Naive B cell (primary cell): ENCODE measurements at regions not wholly inside any gene's neighbourhood (a gene's known extent, or its start where the extent isn't known, plus 50 kb on each side); places are given as distances from the start of the nearest gene placed in this dataset.

Source experiments
- ATAC-seq, 2 donors: fragments of 150-1000 bp; cut with Tn5 transposase; 2 replicates each; pipeline ENCODE4 v1.10.0; 2021; ENCODE audit warnings: low read depth in 2 of 2, mild to moderate bottlenecking in 2 of 2, moderate library complexity in 2 of 2
- DNase-seq: peaks from one replicate; pipeline ENCODE4 v3.0.0; 2022
- H3K27ac Mint-ChIP-seq, 6 donors: one replicate each; pipeline ENCODE4 v1.8.0; 2020 to 2022; ENCODE audit warnings: mild to moderate bottlenecking in 6 of 6, mixed read lengths in 6 of 6, moderate library complexity in 5 of 6, inconsistent platforms in 2 of 6
- H3K27me3 Mint-ChIP-seq, 3 donors: one replicate each; pipeline ENCODE4 v1.8.0; 2021 to 2022; ENCODE audit warnings: mixed read lengths in 3 of 3, mild to moderate bottlenecking in 1 of 3
- H3K36me3 Mint-ChIP-seq, 2 donors: one replicate each; pipeline ENCODE4 v1.8.0; 2020 to 2022; ENCODE audit warnings: mixed read lengths in 2 of 2, inconsistent platforms in 1 of 2, mild to moderate bottlenecking in 1 of 2
- H3K4me1 Mint-ChIP-seq, 3 donors: one replicate each; pipeline ENCODE4 v1.8.0; 2020 to 2022; ENCODE audit warnings: mixed read lengths in 3 of 3, inconsistent platforms in 1 of 3, mild to moderate bottlenecking in 1 of 3, moderate library complexity in 1 of 3
- H3K4me3 Mint-ChIP-seq, 8 donors: one replicate each; pipeline ENCODE4 v1.8.0; 2020 to 2022; ENCODE audit warnings: mild to moderate bottlenecking in 8 of 8, mixed read lengths in 8 of 8, moderate library complexity in 8 of 8, inconsistent platforms in 2 of 8
- H3K9me3 Mint-ChIP-seq, 7 donors: one replicate each; pipeline ENCODE4 v1.8.0; 2020 to 2022; ENCODE audit warnings: mixed read lengths in 7 of 7, mild to moderate bottlenecking in 5 of 7, inconsistent platforms in 2 of 7, moderate library complexity in 1 of 7

DNA sequence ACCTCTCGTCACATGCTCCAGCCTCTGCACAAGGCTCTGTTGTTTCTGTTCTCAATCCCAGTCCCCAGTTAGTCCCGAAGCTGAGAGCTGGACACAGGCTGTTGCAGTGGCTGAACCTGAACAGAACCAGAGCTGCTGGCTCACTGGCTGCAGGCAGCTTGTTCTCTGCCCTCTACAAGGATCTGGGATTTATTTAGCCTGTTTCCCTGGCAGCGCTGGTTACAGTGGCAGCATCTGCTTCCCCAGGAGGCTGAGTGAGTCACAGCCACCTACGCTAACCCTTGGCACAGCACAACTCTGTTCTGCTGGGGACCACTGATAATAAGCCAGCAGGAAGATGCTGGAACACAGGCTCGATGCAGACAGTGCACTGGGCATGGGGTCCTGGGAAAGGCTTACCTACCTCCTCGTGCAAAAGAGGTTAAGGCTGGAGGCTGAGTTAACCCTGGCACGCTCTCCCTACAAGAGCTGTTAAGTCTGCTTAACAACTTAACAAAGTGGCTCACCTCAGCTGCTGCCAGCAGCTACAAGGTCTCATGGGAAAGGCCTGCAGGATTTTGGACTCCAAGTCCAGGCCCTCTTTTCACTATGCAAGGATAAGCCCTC, 299.6 kb downstream of the PCNX1 start:
- Mint-ChIP-seq H3K9me3 (peaks cover 0 to 9% (median 4%) of the 10 kb centered on the region in 7 donors), H3K27ac (no peak overlapping the region), H3K36me3 (no peaks in the 10 kb centered on the region), H3K27me3 (peaks cover 12 to 30% (median 17%) of the 10 kb centered on the region in 3 donors), H3K4me1 (peaks cover 0 to 4% (median 0%) of the 10 kb centered on the region in 3 donors), H3K4me3 (no peak overlapping the region)
- ATAC-seq (no peak), DNase-seq (no peak)

GRCh38 chr14:71208702-71209357, 301.6 kb downstream of the PCNX1 start:
- Mint-ChIP-seq H3K9me3 (peaks cover 0 to 9% (median 4%) of the 10 kb centered on the region in 7 donors), H3K27ac (no peak overlapping the region), H3K4me1 (no peaks in the 10 kb centered on the region), H3K27me3 (peaks cover 7 to 18% (median 11%) of the 10 kb centered on the region in 3 donors), H3K36me3 (no peaks in the 10 kb centered on the region), H3K4me3 (no peak overlapping the region)
- ATAC-seq (no peak), DNase-seq (no peak)

DNA sequence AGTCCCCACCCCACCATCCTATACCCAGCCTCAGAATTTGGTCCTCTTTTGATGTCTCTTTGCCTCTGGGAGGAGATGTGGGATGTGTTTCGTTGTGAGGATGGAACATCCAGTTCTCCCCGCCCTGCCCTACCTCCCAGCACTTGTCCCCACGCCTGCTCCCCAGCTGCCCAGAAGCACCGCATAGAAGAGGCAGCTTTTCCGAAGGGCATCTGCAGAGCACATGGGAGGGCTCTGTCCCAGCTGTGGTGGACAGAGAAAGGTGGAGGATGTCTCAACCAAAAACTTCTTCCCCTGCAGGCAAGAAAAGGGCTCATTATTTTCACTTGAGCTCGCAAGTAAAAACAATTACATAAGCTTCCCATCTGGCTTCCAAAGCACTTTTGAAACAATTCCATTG, 302.6 kb downstream of the PCNX1 start:
- Mint-ChIP-seq H3K27ac (no peak overlapping the region), H3K4me3 (no peak overlapping the region), H3K36me3 (no peaks in the 10 kb centered on the region), H3K4me1 (no peaks in the 10 kb centered on the region), H3K27me3 (peaks cover 0 to 18% (median 11%) of the 10 kb centered on the region in 3 donors), H3K9me3 (peaks cover 0 to 8% (median 4%) of the 10 kb centered on the region in 7 donors)
- DNase-seq (no peak), ATAC-seq (no peak)

DNA sequence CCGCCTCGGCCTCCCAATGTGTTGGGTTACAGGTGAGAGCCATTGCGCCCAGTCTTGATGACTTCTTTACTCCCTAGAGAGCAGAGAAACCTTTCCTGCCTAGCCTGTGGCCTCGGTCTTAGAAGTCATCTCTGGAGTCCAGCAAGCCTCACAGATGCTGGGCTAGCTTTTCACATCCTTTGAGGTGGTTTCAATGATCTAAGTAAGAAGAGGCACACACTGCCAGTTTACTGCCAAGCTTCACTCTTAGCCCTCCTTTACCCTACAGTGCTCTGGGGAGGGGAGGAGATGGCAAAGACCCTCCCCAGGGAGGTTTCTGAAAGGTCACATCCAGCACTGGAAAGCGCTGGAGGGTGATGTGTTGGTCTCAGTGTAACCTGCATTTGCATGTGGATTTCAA, 304.8 kb downstream of the PCNX1 start:
- Mint-ChIP-seq H3K36me3 (no peaks in the 10 kb centered on the region), H3K27me3 (peaks cover 0 to 18% (median 11%) of the 10 kb centered on the region in 3 donors), H3K9me3 (peaks cover 0 to 10% (median 0%) of the 10 kb centered on the region in 7 donors), H3K4me1 (no peaks in the 10 kb centered on the region), H3K4me3 (no peak overlapping the region), H3K27ac (no peak overlapping the region)
- DNase-seq, result no peak
- ATAC-seq, result no peak

- no peak for ATAC-seq
- Mint-ChIP-seq H3K9me3 (peaks cover 2 to 10% (median 4%) of the 10 kb centered on the region in 7 donors), H3K27me3 (peaks cover 0 to 18% (median 15%) of the 10 kb centered on the region in 3 donors), H3K4me3 (no peak overlapping the region), H3K4me1 (no peaks in the 10 kb centered on the region), H3K36me3 (peaks cover 0 to 6% of the 10 kb centered on the region in 2 donors), H3K27ac (no peak overlapping the region)
- DNase-seq, result no peak
Measured at GRCh38 chr14:71212683-71213107, 305.4 kb downstream of the PCNX1 start.

DNA sequence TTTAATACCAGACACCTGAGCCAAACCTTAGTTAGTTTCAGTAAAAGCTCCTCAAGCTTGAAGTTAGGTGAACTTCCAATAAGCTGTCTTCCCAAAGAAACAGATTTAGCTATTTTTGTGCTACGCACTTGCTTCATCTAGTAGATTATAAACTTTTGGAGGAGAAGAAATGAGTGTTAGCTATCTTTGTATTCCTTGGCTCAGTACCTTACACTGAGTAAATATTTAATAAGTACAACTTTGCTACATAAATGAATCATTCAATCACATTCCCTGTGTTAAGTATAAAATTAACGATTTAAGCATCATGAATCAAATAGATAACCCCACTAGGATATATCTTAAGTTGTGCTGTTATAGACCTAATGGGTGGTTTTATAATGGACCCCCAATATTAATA, 307.0 kb downstream of the PCNX1 start:
- DNase-seq (no peak), ATAC-seq (no peak)
- peaks cover 0 to 18% (median 15%) of the 10 kb centered on the region in 3 donors for H3K27me3 Mint-ChIP-seq
- peaks cover 0 to 13% of the 10 kb centered on the region in 2 donors for H3K36me3 Mint-ChIP-seq
- H3K9me3 Mint-ChIP-seq, result peaks cover 2 to 13% (median 9%) of the 10 kb centered on the region in 7 donors
- no peak overlapping the region for H3K27ac Mint-ChIP-seq
- H3K4me1 Mint-ChIP-seq, result peaks cover 0 to 5% (median 0%) of the 10 kb centered on the region in 3 donors
- H3K4me3 Mint-ChIP-seq, result no peak overlapping the region

GRCh38 chr14:71220462-71220861, 313.2 kb downstream of the PCNX1 start:
- Mint-ChIP-seq H3K9me3 (peaks cover 2 to 13% (median 9%) of the 10 kb centered on the region in 7 donors), H3K4me3 (no peak overlapping the region), H3K27me3 (peaks cover 0 to 4% (median 0%) of the 10 kb centered on the region in 3 donors), H3K36me3 (peaks cover 0 to 13% of the 10 kb centered on the region in 2 donors), H3K4me1 (peaks cover 0 to 5% (median 0%) of the 10 kb centered on the region in 3 donors), H3K27ac (no peak overlapping the region)
- no peak for DNase-seq
- ATAC-seq, result no peak

DNA sequence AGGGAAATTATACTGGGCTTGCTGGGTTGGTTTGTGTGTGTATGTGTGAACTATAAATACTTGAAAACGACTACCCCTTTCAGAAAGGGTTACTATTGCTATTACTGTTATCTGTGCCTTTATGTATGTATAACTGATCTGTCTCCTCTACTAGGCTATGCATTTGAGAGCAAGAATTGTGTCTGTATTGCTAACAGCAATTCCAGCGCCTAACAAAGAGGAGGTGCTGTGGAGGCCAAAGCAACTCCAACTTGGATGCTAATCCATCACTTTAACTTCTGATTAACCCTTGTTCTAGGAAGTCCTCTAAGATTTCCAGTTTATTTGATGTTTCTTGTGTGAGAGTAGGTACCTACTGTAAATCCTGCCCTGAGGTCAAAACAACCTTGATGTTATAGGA, 313.9 kb downstream of the PCNX1 start:
- H3K27ac Mint-ChIP-seq, result no peak overlapping the region
- H3K27me3 Mint-ChIP-seq, result peaks cover 0 to 4% (median 0%) of the 10 kb centered on the region in 3 donors
- ATAC-seq, result no peak
- peaks cover 2 to 13% (median 9%) of the 10 kb centered on the region in 7 donors for H3K9me3 Mint-ChIP-seq
- peaks cover 0 to 5% (median 0%) of the 10 kb centered on the region in 3 donors for H3K4me1 Mint-ChIP-seq
- H3K4me3 Mint-ChIP-seq, result no peak overlapping the region
- no peak for DNase-seq
- H3K36me3 Mint-ChIP-seq, result peaks cover 0 to 13% of the 10 kb centered on the region in 2 donors

GRCh38 chr14:71225113-71225512, 317.9 kb downstream of the PCNX1 start:
- no peak for DNase-seq
- Mint-ChIP-seq H3K4me1 (no peaks in the 10 kb centered on the region), H3K9me3 (peaks cover 0 to 2% (median 0%) of the 10 kb centered on the region in 7 donors), H3K4me3 (no peak overlapping the region), H3K27me3 (no peaks in the 10 kb centered on the region), H3K36me3 (no peaks in the 10 kb centered on the region), H3K27ac (no peak overlapping the region)
- no peak for ATAC-seq

- Mint-ChIP-seq H3K27me3 (peaks cover 0 to 5% (median 0%) of the 10 kb centered on the region in 3 donors), H3K9me3 (no peaks in the 10 kb centered on the region), H3K4me3 (no peak overlapping the region), H3K4me1 (peaks cover 0 to 4% (median 0%) of the 10 kb centered on the region in 3 donors), H3K36me3 (no peaks in the 10 kb centered on the region), H3K27ac (peak overlapping the region in 2 of 6 donors; percentile 3 to 10)
- ATAC-seq, result no peak
- DNase-seq, result no peak
Measured at GRCh38 chr14:71228711-71229110, 321.5 kb downstream of the PCNX1 start.

GRCh38 chr14:71229875-71230274, 322.6 kb downstream of the PCNX1 start:
- ATAC-seq, result no peak
- peak overlapping the region in 1 of 8 donors; percentile 29 for H3K4me3 Mint-ChIP-seq
- H3K9me3 Mint-ChIP-seq, result no peaks in the 10 kb centered on the region
- peaks cover 0 to 5% (median 0%) of the 10 kb centered on the region in 3 donors for H3K27me3 Mint-ChIP-seq
- peak overlapping the region in 2 of 6 donors; percentile 3 to 21 for H3K27ac Mint-ChIP-seq
- DNase-seq, result no peak
- no peaks in the 10 kb centered on the region for H3K36me3 Mint-ChIP-seq
- peaks cover 0 to 4% (median 0%) of the 10 kb centered on the region in 3 donors for H3K4me1 Mint-ChIP-seq

- ATAC-seq, result no peak
- peaks cover 0 to 4% (median 4%) of the 10 kb centered on the region in 3 donors for H3K4me1 Mint-ChIP-seq
- DNase-seq, result no peak
- no peaks in the 10 kb centered on the region for H3K9me3 Mint-ChIP-seq
- H3K36me3 Mint-ChIP-seq, result no peaks in the 10 kb centered on the region
- peaks cover 0 to 5% (median 0%) of the 10 kb centered on the region in 3 donors for H3K27me3 Mint-ChIP-seq
- H3K27ac Mint-ChIP-seq, result no peak overlapping the region
- no peak overlapping the region for H3K4me3 Mint-ChIP-seq
Measured at GRCh38 chr14:71230897-71231296, 323.6 kb downstream of the PCNX1 start.

DNA sequence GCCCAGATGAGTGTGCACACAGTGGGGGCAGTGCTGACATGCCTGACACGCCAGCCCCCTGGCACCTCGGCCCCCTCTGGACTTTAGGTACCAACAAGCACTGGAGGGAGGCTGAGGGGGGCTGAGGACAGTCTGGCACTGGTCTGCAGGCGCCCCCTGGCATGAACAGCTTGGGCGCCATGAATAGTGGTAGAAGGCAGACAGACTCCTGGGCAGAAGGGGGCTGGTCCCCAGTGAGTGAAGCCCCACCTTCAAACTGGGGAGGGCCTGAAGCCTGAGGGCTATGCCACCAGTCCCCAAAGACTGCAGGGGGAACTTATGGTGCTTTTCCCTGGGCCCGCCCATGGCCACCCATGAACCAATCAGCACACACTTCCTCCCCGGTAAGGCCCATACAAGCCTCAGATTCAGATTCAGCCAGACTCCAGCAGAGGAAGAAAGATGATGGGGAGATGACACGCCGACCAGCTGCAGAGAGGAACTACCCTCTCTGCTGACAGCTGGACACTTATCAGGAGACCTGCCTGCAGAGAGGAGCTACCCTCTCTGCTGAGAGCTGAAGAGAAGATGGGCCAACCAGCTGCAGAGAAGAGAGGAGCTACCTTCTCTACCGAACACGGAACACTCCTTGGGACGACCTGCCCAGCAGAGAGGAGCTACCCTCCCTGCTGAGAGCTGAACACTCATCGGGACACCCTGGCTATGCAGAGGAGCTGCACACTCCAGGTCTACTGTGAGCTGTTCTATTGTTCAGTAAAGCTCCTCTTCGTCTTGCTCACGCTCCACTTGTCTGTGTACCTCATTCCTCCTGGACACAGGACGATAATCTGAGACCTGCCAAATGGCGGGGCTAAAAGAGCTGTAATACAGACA, 324.5 kb downstream of the PCNX1 start:
- Mint-ChIP-seq H3K27ac (peak overlapping the region in 2 of 6 donors; percentile 24 to 56), H3K36me3 (no peaks in the 10 kb centered on the region), H3K27me3 (peaks cover 0 to 10% (median 0%) of the 10 kb centered on the region in 3 donors), H3K4me1 (peaks cover 0 to 5% (median 4%) of the 10 kb centered on the region in 3 donors), H3K9me3 (no peaks in the 10 kb centered on the region), H3K4me3 (no peak overlapping the region)
- ATAC-seq (peak; percentile 49 to 60), DNase-seq (no peak)
